ENCODE measurements at regions not wholly inside any gene's neighbourhood (a gene's known extent, or its start where the extent isn't known, plus 50 kb on each side); places are given as distances from the start of the nearest gene placed in this dataset.

DNA sequence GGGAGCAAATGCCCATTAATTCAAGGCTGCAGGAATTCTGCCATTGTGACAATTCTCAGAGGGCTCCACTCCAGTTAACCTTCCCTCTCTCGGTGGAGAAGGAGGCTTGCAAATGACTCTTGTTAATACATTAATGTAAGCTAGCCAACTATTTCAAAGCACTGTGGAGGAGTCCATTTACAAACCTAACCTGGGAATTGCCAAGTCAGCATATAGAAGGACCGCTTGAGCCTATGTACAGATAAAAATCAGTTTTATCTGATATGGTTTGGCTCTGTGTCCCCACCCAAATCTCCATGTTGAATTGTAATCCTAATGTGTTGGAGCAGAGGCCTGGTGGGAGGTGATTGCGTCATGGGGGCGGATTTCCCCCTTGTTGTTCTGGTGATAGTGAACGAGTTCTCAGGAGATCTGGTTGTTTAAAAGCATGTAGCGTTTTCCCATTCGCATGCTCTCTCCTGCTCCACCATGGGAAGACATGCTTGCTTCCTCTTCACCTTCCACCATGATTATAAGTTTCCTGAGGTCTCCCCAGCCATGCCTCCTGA, 366.7 kb downstream of the LRATD1 start:
- TF ChIP-seq POLR2A (IDR thresholded peaks at IDR 0.05), result no peak
- TF ChIP-seq, protein P1, sequence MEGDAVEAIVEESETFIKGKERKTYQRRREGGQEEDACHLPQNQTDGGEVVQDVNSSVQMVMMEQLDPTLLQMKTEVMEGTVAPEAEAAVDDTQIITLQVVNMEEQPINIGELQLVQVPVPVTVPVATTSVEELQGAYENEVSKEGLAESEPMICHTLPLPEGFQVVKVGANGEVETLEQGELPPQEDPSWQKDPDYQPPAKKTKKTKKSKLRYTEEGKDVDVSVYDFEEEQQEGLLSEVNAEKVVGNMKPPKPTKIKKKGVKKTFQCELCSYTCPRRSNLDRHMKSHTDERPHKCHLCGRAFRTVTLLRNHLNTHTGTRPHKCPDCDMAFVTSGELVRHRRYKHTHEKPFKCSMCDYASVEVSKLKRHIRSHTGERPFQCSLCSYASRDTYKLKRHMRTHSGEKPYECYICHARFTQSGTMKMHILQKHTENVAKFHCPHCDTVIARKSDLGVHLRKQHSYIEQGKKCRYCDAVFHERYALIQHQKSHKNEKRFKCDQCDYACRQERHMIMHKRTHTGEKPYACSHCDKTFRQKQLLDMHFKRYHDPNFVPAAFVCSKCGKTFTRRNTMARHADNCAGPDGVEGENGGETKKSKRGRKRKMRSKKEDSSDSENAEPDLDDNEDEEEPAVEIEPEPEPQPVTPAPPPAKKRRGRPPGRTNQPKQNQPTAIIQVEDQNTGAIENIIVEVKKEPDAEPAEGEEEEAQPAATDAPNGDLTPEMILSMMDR (IDR thresholded peaks at IDR 0.05), result no peak

Measured in ovary (tissue), 3 donors.